ENCODE measurements at regions not wholly inside any gene's neighbourhood (a gene's known extent, or its start where the extent isn't known, plus 50 kb on each side); places are given as distances from the start of the nearest gene placed in this dataset.

- TF ChIP-seq FOXJ3 (CRISPR knock-in tag; IDR thresholded peaks at IDR 0.05; ENCODE audit: borderline replicate concordance) (no peak), ZNF532 (CRISPR knock-in tag; IDR thresholded peaks at IDR 0.05; ENCODE audit: borderline replicate concordance) (no peak), ERG (CRISPR knock-in tag; IDR thresholded peaks at IDR 0.05) (no peak), ZNF423 (CRISPR knock-in tag; IDR thresholded peaks at IDR 0.05) (no peak), ATF3 (CRISPR knock-in tag; conservative IDR thresholded peaks at IDR 0.05) (no peak), ZBTB21 (CRISPR knock-in tag; IDR thresholded peaks at IDR 0.05; ENCODE audit: borderline replicate concordance) (no peak), PREB (CRISPR knock-in tag; IDR thresholded peaks at IDR 0.05; ENCODE audit: borderline replicate concordance) (no peak), ATF1 (CRISPR knock-in tag; IDR thresholded peaks at IDR 0.05) (no peak), USF2 (CRISPR knock-in tag; IDR thresholded peaks at IDR 0.05) (no peak), TEAD4 (CRISPR knock-in tag; IDR thresholded peaks at IDR 0.05) (no peak), FOXK1 (CRISPR knock-in tag; IDR thresholded peaks at IDR 0.05) (no peak), MYBL2 (CRISPR knock-in tag; IDR thresholded peaks at IDR 0.05) (no peak), GTF2I (CRISPR knock-in tag; conservative IDR thresholded peaks at IDR 0.05) (no peak), ZNF263 (CRISPR knock-in tag; IDR thresholded peaks at IDR 0.05; ENCODE audit: low read depth) (no peak), CTCF (IDR thresholded peaks at IDR 0.05) (no peak), SMAD4 (CRISPR knock-in tag; IDR thresholded peaks at IDR 0.05) (no peak), CBFB (CRISPR knock-in tag; IDR thresholded peaks at IDR 0.05; ENCODE audit: low read depth) (no peak), RELA (CRISPR knock-in tag; IDR thresholded peaks at IDR 0.05; ENCODE audit: borderline replicate concordance) (no peak), E2F4 (CRISPR knock-in tag; IDR thresholded peaks at IDR 0.05; ENCODE audit: borderline replicate concordance, low read depth) (no peak)
- ATAC-seq = no peak
- Mint-ChIP-seq H3K4me1 (peaks cover 3% of the 10 kb centered on the region), H3K27ac (no peak overlapping the region), H3K27me3 (ENCODE audit: low read depth) (no peaks in the 10 kb centered on the region), H3K36me3 (no peaks in the 10 kb centered on the region), H3K4me3 (no peak overlapping the region), H3K9me3 (no peaks in the 10 kb centered on the region)
- POLR2A ChIA-PET = no interaction called here
- DNase-seq (ENCODE audit: low spot score) = no peak
- CTCF ChIA-PET = no interaction called here
These were observed 202.6 kb upstream of the SOX21 start for GRCh38 chr13:94914895-94915294.
